Stimulated activated effector memory CD8-positive, alpha-beta T cell treated with anti-CD3 and anti-CD28 coated beads, Interleukin-12 subunit alpha, Interleukin-12 subunit beta, amount 100 ng/mL, for 72 hours (primary cell): ENCODE measurements at regions not wholly inside any gene's neighbourhood (a gene's known extent, or its start where the extent isn't known, plus 50 kb on each side); places are given as distances from the start of the nearest gene placed in this dataset.

Experiments used
- ATAC-seq: fragments of 150-1000 bp; cut with Tn5 transposase; 2 replicates; pipeline ENCODE4 v1.10.0; 2021
- DNase-seq, 2 donors: peaks; one replicate each; pipeline ENCODE4 v3.0.0; 2021 to 2022; ENCODE audit warnings: low spot score in 2 of 2
- H3K27ac Mint-ChIP-seq: one replicate; pipeline ENCODE4 v1.8.0; 2022; ENCODE audit warnings: mild to moderate bottlenecking, mixed read lengths
- H3K36me3 Mint-ChIP-seq: one replicate; pipeline ENCODE4 v1.8.0; 2022; ENCODE audit warnings: mild to moderate bottlenecking, mixed read lengths
- H3K4me1 Mint-ChIP-seq: one replicate; pipeline ENCODE4 v1.8.0; 2022; ENCODE audit warnings: mixed read lengths
- H3K4me3 Mint-ChIP-seq: one replicate; pipeline ENCODE4 v1.8.0; 2022; ENCODE audit warnings: mild to moderate bottlenecking, mixed read lengths
- H3K9me3 Mint-ChIP-seq: one replicate; pipeline ENCODE4 v1.8.0; 2022; ENCODE audit warnings: mixed read lengths

GRCh38 chr2:203646961-203647360, 59.5 kb upstream of the CD28 start:
- ATAC-seq = no peak
- no peak overlapping the region for H3K27ac Mint-ChIP-seq
- no peak overlapping the region for H3K4me3 Mint-ChIP-seq
- no peaks in the 10 kb centered on the region for H3K36me3 Mint-ChIP-seq
- DNase-seq = no peak
- no peaks in the 10 kb centered on the region for H3K4me1 Mint-ChIP-seq
- no peaks in the 10 kb centered on the region for H3K9me3 Mint-ChIP-seq

- no peak overlapping the region for H3K27ac Mint-ChIP-seq
- H3K36me3 Mint-ChIP-seq = no peaks in the 10 kb centered on the region
- ATAC-seq = no peak
- DNase-seq = no peak
- no peaks in the 10 kb centered on the region for H3K4me1 Mint-ChIP-seq
- no peaks in the 10 kb centered on the region for H3K9me3 Mint-ChIP-seq
- H3K4me3 Mint-ChIP-seq = no peak overlapping the region
Observed at GRCh38 chr2:203647579-203647978, 58.9 kb upstream of the CD28 start.

- no peak for DNase-seq
- H3K27ac Mint-ChIP-seq = no peak overlapping the region
- no peaks in the 10 kb centered on the region for H3K36me3 Mint-ChIP-seq
- no peaks in the 10 kb centered on the region for H3K4me1 Mint-ChIP-seq
- no peaks in the 10 kb centered on the region for H3K9me3 Mint-ChIP-seq
- ATAC-seq = no peak
- H3K4me3 Mint-ChIP-seq = no peak overlapping the region
Observed at GRCh38 chr2:203648273-203648672, 58.2 kb upstream of the CD28 start.

GRCh38 chr2:203649176-203649814, 57.1 kb upstream of the CD28 start:
- H3K9me3 Mint-ChIP-seq = no peaks in the 10 kb centered on the region
- no peak overlapping the region for H3K27ac Mint-ChIP-seq
- no peaks in the 10 kb centered on the region for H3K4me1 Mint-ChIP-seq
- ATAC-seq = no peak
- no peak for DNase-seq
- no peaks in the 10 kb centered on the region for H3K36me3 Mint-ChIP-seq
- no peak overlapping the region for H3K4me3 Mint-ChIP-seq

- Mint-ChIP-seq H3K36me3 (no peaks in the 10 kb centered on the region), H3K4me3 (no peak overlapping the region), H3K4me1 (peaks cover 10% of the 10 kb centered on the region), H3K27ac (peak overlapping the region; percentile 70), H3K9me3 (no peaks in the 10 kb centered on the region)
- ATAC-seq = peak; percentile 83
- no peak for DNase-seq
Observed at GRCh38 chr2:203650860-203651613, 55.4 kb upstream of the CD28 start.

GRCh38 chr2:203651621-203652020, 54.8 kb upstream of the CD28 start:
- ATAC-seq (no peak), DNase-seq (no peak)
- no peaks in the 10 kb centered on the region for H3K9me3 Mint-ChIP-seq
- H3K27ac Mint-ChIP-seq = peak overlapping the region; percentile 70
- H3K4me1 Mint-ChIP-seq = peaks cover 10% of the 10 kb centered on the region
- no peak overlapping the region for H3K4me3 Mint-ChIP-seq
- no peaks in the 10 kb centered on the region for H3K36me3 Mint-ChIP-seq

- peaks cover 16% of the 10 kb centered on the region for H3K4me1 Mint-ChIP-seq
- no peak overlapping the region for H3K4me3 Mint-ChIP-seq
- H3K27ac Mint-ChIP-seq = no peak overlapping the region
- no peaks in the 10 kb centered on the region for H3K36me3 Mint-ChIP-seq
- H3K9me3 Mint-ChIP-seq = no peaks in the 10 kb centered on the region
- no peak for DNase-seq
- no peak for ATAC-seq
Observed at GRCh38 chr2:203654826-203655225, 51.6 kb upstream of the CD28 start.

GRCh38 chr2:203656522-203657287, 49.7 kb upstream of the CD28 start:
- no peak overlapping the region for H3K27ac Mint-ChIP-seq
- H3K9me3 Mint-ChIP-seq = no peaks in the 10 kb centered on the region
- DNase-seq (no peak), ATAC-seq (no peak)
- peaks cover 18% of the 10 kb centered on the region for H3K4me1 Mint-ChIP-seq
- H3K36me3 Mint-ChIP-seq = no peaks in the 10 kb centered on the region
- H3K4me3 Mint-ChIP-seq = no peak overlapping the region
